Nephron (organoid): ENCODE measurements at regions not wholly inside any gene's neighbourhood (a gene's known extent, or its start where the extent isn't known, plus 50 kb on each side); places are given as distances from the start of the nearest gene placed in this dataset.

Source experiments
- H3K27ac Mint-ChIP-seq, 3 experiments: 2 replicates each; pipeline ENCODE4 v1.8.0; 2020; ENCODE audit warnings: mixed read lengths in 3 of 3, mild to moderate bottlenecking in 2 of 3, moderate library complexity in 1 of 3
- H3K27me3 Mint-ChIP-seq: 2 replicates; pipeline ENCODE4 v1.8.0; 2021; ENCODE audit warnings: low read depth, mild to moderate bottlenecking, moderate library complexity, mixed read lengths
- H3K36me3 Mint-ChIP-seq: 2 replicates; pipeline ENCODE4 v1.8.0; 2020; ENCODE audit warnings: low read depth, mixed read lengths
- H3K4me1 Mint-ChIP-seq: 2 replicates; pipeline ENCODE4 v1.8.0; 2020; ENCODE audit warnings: mixed read lengths
- H3K4me3 Mint-ChIP-seq, 3 experiments: 2 replicates each; pipeline ENCODE4 v1.8.0; 2020; ENCODE audit warnings: mild to moderate bottlenecking in 3 of 3, mixed read lengths in 3 of 3, moderate library complexity in 2 of 3
- H3K9me3 Mint-ChIP-seq: 2 replicates; pipeline ENCODE4 v1.8.0; 2020; ENCODE audit warnings: mixed read lengths
- CTCF ChIP-seq, 3 experiments: fragments of 200-600 bp; sonication (generic); IDR thresholded peaks; one replicate each; pipeline ENCODE4 v1.5.0; 2021; ENCODE audit warnings: antibody characterized with exemption in 3 of 3; ENCODE audit not compliant: unreplicated experiment in 3 of 3

DNA sequence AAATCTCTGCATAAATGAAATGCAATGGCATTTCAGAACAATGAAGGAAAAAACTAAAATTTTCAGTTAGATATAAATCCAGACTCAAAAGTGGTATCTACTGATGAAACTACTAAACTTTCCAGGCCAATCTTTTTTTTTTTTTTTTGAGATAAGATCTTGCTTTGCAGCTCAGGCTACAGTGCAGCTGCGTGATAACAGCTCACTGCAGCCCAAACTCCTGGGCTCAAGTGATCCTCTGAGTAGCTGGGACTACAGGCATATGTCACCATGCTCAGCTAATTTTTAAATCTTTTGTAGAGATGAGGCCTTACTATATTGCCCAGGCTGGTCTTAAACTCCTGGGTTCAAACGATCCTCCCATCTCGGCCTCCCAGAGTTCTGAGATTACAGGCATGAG, 1228.2 kb upstream of the ADGRL3 start:
- Mint-ChIP-seq H3K27ac (no peak overlapping the region), H3K27me3 (no peaks in the 10 kb centered on the region), H3K4me1 (no peaks in the 10 kb centered on the region), H3K4me3 (no peak overlapping the region), H3K36me3 (no peaks in the 10 kb centered on the region), H3K9me3 (no peaks in the 10 kb centered on the region)
- TF ChIP-seq CTCF (IDR thresholded peaks at IDR 0.05; ENCODE audit: unreplicated experiment in 3 of 3) = no peak

- Mint-ChIP-seq H3K36me3 (no peaks in the 10 kb centered on the region), H3K9me3 (no peaks in the 10 kb centered on the region), H3K4me1 (no peaks in the 10 kb centered on the region), H3K27me3 (no peaks in the 10 kb centered on the region), H3K4me3 (no peak overlapping the region), H3K27ac (no peak overlapping the region)
- TF ChIP-seq CTCF (IDR thresholded peaks at IDR 0.05; ENCODE audit: unreplicated experiment in 3 of 3) = no peak
Measured at GRCh38 chr4:59973492-59973891, 1226.6 kb upstream of the ADGRL3 start.

DNA sequence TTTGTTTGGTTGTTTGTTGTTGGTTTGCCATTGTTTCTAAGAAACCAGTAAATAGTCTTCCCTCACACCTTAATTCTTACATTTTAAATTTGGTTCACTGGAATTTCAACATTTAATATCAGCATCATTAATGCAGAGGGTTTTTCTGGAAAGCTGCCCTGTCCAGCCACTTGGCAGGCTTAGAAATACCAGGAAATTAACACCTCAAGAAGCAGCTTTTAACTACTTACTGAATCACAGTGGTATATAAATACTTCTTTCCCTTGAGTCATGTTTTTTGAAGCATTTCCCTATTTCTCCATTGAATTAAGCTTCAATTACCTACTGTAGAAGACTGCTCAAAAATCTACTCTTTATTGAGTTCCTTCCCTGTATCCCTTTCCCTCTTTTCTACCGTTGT, 1221.1 kb upstream of the ADGRL3 start:
- Mint-ChIP-seq H3K4me1 (no peaks in the 10 kb centered on the region), H3K27ac (no peak overlapping the region), H3K36me3 (no peaks in the 10 kb centered on the region), H3K4me3 (no peak overlapping the region), H3K9me3 (no peaks in the 10 kb centered on the region), H3K27me3 (no peaks in the 10 kb centered on the region)
- no peak for TF ChIP-seq CTCF (IDR thresholded peaks at IDR 0.05; ENCODE audit: unreplicated experiment in 3 of 3)

- no peak overlapping the region for H3K27ac Mint-ChIP-seq
- no peaks in the 10 kb centered on the region for H3K27me3 Mint-ChIP-seq
- H3K4me3 Mint-ChIP-seq = no peak overlapping the region
- TF ChIP-seq CTCF (IDR thresholded peaks at IDR 0.05; ENCODE audit: unreplicated experiment in 3 of 3) = no peak
- no peaks in the 10 kb centered on the region for H3K36me3 Mint-ChIP-seq
- no peaks in the 10 kb centered on the region for H3K9me3 Mint-ChIP-seq
- no peaks in the 10 kb centered on the region for H3K4me1 Mint-ChIP-seq
Measured at GRCh38 chr4:59983852-59984251, 1216.3 kb upstream of the ADGRL3 start.

GRCh38 chr4:59987289-59987688, 1212.8 kb upstream of the ADGRL3 start:
- Mint-ChIP-seq H3K27ac (no peak overlapping the region), H3K4me3 (no peak overlapping the region), H3K27me3 (no peaks in the 10 kb centered on the region), H3K4me1 (no peaks in the 10 kb centered on the region), H3K9me3 (no peaks in the 10 kb centered on the region), H3K36me3 (no peaks in the 10 kb centered on the region)
- TF ChIP-seq CTCF (IDR thresholded peaks at IDR 0.05; ENCODE audit: unreplicated experiment in 3 of 3) = no peak

DNA sequence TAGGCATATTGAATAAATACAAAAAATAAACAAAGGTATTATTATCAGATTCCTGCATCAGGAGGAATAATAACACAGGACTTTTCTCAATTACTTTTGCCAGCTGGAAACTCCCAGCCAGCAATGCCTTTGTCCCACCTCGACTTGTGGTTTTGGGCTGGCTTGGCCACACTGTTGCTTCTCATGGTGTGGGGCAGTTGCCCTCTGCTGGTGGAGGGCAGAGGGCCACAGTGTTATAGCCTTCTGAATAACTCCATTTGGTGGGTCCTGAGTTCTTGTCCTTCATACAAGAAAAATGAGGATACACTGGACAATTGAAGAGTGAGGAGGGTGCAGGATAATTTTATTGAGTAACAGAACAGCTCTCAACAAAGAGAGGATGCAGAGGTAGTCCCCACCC, 1206.0 kb upstream of the ADGRL3 start:
- Mint-ChIP-seq H3K4me3 (no peak overlapping the region), H3K27me3 (peaks cover 4% of the 10 kb centered on the region), H3K36me3 (no peaks in the 10 kb centered on the region), H3K4me1 (no peaks in the 10 kb centered on the region), H3K27ac (no peak overlapping the region), H3K9me3 (peaks cover 17% of the 10 kb centered on the region)
- no peak for TF ChIP-seq CTCF (IDR thresholded peaks at IDR 0.05; ENCODE audit: unreplicated experiment in 3 of 3)
